H1 (cell line): ENCODE measurements at regions not wholly inside any gene's neighbourhood (a gene's known extent, or its start where the extent isn't known, plus 50 kb on each side); places are given as distances from the start of the nearest gene placed in this dataset.

ENCODE experiments used
- CREB1 ChIP-seq: IDR thresholded peaks from 2 replicates; pipeline ENCODE4 v1.6.1; 2012; ENCODE audit warnings: inconsistent platforms
- GABPA ChIP-seq: IDR thresholded peaks from 2 replicates; pipeline ENCODE4 v1.6.1; 2011; ENCODE audit warnings: mild to moderate bottlenecking, low read length, moderate library complexity, borderline replicate concordance; ENCODE audit not compliant: insufficient read depth
- JUND ChIP-seq: IDR thresholded peaks from 2 replicates; pipeline ENCODE4 v1.6.1; 2011; ENCODE audit warnings: mild to moderate bottlenecking, improper control_type of control experiment, low read length
- POLR2A ChIP-seq, 2 experiments: IDR thresholded peaks; 1 replicate in 1 of 2; 2 replicates in 1 of 2; pipeline ENCODE4 v1.6.1; 2011; ENCODE audit warnings: low read depth in 2 of 2, low read length in 2 of 2, mild to moderate bottlenecking in 2 of 2; ENCODE audit errors: control extremely low read depth in 1 of 2
- RAD21 ChIP-seq, 2 experiments: IDR thresholded peaks in 1 of 2; conservative IDR thresholded peaks in 1 of 2; 2 replicates each; pipeline ENCODE4 v1.6.1; 2011; ENCODE audit warnings: low read depth in 2 of 2, low read length in 2 of 2, improper control_type of control experiment in 1 of 2, inconsistent platforms in 1 of 2, mild to moderate bottlenecking in 1 of 2, moderate library complexity in 1 of 2
- RXRA ChIP-seq: IDR thresholded peaks from 2 replicates; pipeline ENCODE4 v1.6.1; 2011; ENCODE audit warnings: low read depth, mild to moderate bottlenecking, low read length, moderate library complexity; ENCODE audit not compliant: insufficient read depth
- SAP30 ChIP-seq: fragments of 300-600 bp; sonication (generic); IDR thresholded peaks from 2 replicates; pipeline ENCODE4 v1.7.1; 2012; ENCODE audit warnings: low read length, moderate library complexity, mild to moderate bottlenecking, inconsistent platforms; ENCODE audit not compliant: insufficient read depth, insufficient replicate concordance
- SIN3A ChIP-seq, 2 experiments: IDR thresholded peaks in 1 of 2; conservative IDR thresholded peaks in 1 of 2; 2 replicates each; pipeline ENCODE4 v1.6.1; 2011 to 2012; ENCODE audit warnings: low read length in 2 of 2, improper control_type of control experiment in 1 of 2, low read depth in 1 of 2, mild to moderate bottlenecking in 1 of 2
- SIRT6 ChIP-seq: IDR thresholded peaks from one replicate; pipeline ENCODE4 v1.7.1; 2012; ENCODE audit warnings: low read length, inconsistent platforms
- SRF ChIP-seq: IDR thresholded peaks from 2 replicates; pipeline ENCODE4 v1.6.1; 2011; ENCODE audit warnings: mild to moderate bottlenecking, low read depth, low read length, moderate library complexity
- TAF7 ChIP-seq: optimal IDR thresholded peaks from 2 replicates; pipeline ENCODE3; 2011; ENCODE audit warnings: low read depth, mild to moderate bottlenecking, inconsistent platforms, low read length, moderate library complexity, borderline replicate concordance
- TF ChIP-seq, protein P1 (sequence below): fragments of 300-600 bp; sonication (generic); IDR thresholded peaks from 2 replicates; pipeline ENCODE4 v1.7.1; 2012; ENCODE audit warnings: low read length, moderate library complexity, mild to moderate bottlenecking, inconsistent platforms; ENCODE audit not compliant: insufficient replicate concordance

- TF ChIP-seq, protein P1, sequence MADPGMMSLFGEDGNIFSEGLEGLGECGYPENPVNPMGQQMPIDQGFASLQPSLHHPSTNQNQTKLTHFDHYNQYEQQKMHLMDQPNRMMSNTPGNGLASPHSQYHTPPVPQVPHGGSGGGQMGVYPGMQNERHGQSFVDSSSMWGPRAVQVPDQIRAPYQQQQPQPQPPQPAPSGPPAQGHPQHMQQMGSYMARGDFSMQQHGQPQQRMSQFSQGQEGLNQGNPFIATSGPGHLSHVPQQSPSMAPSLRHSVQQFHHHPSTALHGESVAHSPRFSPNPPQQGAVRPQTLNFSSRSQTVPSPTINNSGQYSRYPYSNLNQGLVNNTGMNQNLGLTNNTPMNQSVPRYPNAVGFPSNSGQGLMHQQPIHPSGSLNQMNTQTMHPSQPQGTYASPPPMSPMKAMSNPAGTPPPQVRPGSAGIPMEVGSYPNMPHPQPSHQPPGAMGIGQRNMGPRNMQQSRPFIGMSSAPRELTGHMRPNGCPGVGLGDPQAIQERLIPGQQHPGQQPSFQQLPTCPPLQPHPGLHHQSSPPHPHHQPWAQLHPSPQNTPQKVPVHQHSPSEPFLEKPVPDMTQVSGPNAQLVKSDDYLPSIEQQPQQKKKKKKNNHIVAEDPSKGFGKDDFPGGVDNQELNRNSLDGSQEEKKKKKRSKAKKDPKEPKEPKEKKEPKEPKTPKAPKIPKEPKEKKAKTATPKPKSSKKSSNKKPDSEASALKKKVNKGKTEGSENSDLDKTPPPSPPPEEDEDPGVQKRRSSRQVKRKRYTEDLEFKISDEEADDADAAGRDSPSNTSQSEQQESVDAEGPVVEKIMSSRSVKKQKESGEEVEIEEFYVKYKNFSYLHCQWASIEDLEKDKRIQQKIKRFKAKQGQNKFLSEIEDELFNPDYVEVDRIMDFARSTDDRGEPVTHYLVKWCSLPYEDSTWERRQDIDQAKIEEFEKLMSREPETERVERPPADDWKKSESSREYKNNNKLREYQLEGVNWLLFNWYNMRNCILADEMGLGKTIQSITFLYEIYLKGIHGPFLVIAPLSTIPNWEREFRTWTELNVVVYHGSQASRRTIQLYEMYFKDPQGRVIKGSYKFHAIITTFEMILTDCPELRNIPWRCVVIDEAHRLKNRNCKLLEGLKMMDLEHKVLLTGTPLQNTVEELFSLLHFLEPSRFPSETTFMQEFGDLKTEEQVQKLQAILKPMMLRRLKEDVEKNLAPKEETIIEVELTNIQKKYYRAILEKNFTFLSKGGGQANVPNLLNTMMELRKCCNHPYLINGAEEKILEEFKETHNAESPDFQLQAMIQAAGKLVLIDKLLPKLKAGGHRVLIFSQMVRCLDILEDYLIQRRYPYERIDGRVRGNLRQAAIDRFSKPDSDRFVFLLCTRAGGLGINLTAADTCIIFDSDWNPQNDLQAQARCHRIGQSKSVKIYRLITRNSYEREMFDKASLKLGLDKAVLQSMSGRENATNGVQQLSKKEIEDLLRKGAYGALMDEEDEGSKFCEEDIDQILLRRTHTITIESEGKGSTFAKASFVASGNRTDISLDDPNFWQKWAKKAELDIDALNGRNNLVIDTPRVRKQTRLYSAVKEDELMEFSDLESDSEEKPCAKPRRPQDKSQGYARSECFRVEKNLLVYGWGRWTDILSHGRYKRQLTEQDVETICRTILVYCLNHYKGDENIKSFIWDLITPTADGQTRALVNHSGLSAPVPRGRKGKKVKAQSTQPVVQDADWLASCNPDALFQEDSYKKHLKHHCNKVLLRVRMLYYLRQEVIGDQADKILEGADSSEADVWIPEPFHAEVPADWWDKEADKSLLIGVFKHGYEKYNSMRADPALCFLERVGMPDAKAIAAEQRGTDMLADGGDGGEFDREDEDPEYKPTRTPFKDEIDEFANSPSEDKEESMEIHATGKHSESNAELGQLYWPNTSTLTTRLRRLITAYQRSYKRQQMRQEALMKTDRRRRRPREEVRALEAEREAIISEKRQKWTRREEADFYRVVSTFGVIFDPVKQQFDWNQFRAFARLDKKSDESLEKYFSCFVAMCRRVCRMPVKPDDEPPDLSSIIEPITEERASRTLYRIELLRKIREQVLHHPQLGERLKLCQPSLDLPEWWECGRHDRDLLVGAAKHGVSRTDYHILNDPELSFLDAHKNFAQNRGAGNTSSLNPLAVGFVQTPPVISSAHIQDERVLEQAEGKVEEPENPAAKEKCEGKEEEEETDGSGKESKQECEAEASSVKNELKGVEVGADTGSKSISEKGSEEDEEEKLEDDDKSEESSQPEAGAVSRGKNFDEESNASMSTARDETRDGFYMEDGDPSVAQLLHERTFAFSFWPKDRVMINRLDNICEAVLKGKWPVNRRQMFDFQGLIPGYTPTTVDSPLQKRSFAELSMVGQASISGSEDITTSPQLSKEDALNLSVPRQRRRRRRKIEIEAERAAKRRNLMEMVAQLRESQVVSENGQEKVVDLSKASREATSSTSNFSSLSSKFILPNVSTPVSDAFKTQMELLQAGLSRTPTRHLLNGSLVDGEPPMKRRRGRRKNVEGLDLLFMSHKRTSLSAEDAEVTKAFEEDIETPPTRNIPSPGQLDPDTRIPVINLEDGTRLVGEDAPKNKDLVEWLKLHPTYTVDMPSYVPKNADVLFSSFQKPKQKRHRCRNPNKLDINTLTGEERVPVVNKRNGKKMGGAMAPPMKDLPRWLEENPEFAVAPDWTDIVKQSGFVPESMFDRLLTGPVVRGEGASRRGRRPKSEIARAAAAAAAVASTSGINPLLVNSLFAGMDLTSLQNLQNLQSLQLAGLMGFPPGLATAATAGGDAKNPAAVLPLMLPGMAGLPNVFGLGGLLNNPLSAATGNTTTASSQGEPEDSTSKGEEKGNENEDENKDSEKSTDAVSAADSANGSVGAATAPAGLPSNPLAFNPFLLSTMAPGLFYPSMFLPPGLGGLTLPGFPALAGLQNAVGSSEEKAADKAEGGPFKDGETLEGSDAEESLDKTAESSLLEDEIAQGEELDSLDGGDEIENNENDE, result no peak
- TF ChIP-seq SIRT6 (no peak), GABPA (no peak), CREB1 (no peak), RXRA (no peak), POLR2A (IDR thresholded peaks at IDR 0.05; ENCODE audit: control extremely low read depth in 1 of 2, low read depth in 2 of 2, low read length in 2 of 2) (no peak), RAD21 (IDR thresholded peaks at IDR 0.05 in 1 of 2, conservative IDR thresholded peaks at IDR 0.05 in 1 of 2; ENCODE audit: low read depth in 2 of 2, low read length in 2 of 2) (no peak), TAF7 (no peak), SAP30 (no peak), SIN3A (conservative IDR thresholded peaks at IDR 0.05 in 1 of 2, IDR thresholded peaks at IDR 0.05 in 1 of 2; ENCODE audit: low read depth in 1 of 2, low read length in 2 of 2) (no peak), SRF (no peak), JUND (no peak)
These were observed 102.2 kb upstream of the ARRDC4 start (continued) for GRCh38 chr15:97858296-97858695.
